OCI-LY7 (cell line): ENCODE measurements at regions not wholly inside any gene's neighbourhood (a gene's known extent, or its start where the extent isn't known, plus 50 kb on each side); places are given as distances from the start of the nearest gene placed in this dataset.

Experiments used
- CTCF ChIP-seq: fragments of 200-600 bp; sonication (generic); conservative IDR thresholded peaks from 2 replicates; pipeline ENCODE4 v1.5.1; 2014; ENCODE audit warnings: mild to moderate bottlenecking, antibody characterized with exemption, low read length, moderate library complexity, mixed read lengths
- EZH2phosphoT487 ChIP-seq: fragments of 200-600 bp; sonication (generic); IDR thresholded peaks from 2 replicates; pipeline ENCODE4 v1.6.1; 2018; ENCODE audit warnings: low read depth, borderline replicate concordance, mild to moderate bottlenecking, mixed run types, antibody characterized with exemption, low read length, moderate library complexity, mixed read lengths

- TF ChIP-seq CTCF (no peak), EZH2phosphoT487 (no peak)
Observed at GRCh38 chr5:61943713-61944112, 362.3 kb upstream of the KIF2A start.
